DND-41 (cell line): ENCODE measurements at regions not wholly inside any gene's neighbourhood (a gene's known extent, or its start where the extent isn't known, plus 50 kb on each side); places are given as distances from the start of the nearest gene placed in this dataset.

Experiments used
- EZH2 ChIP-seq: IDR thresholded peaks from 3 replicates; pipeline ENCODE4 v1.6.1; 2012; ENCODE audit warnings: borderline replicate concordance, low read depth, mild to moderate bottlenecking, moderate library complexity, low read length, inconsistent platforms; ENCODE audit not compliant: severe bottlenecking
- TF ChIP-seq, protein P1 (sequence below): IDR thresholded peaks from 2 replicates; pipeline ENCODE4 v1.5.1; 2012; ENCODE audit warnings: borderline replicate concordance, low read length, moderate library complexity, mild to moderate bottlenecking; ENCODE audit not compliant: poor library complexity, severe bottlenecking; ENCODE audit errors: extremely low read depth

DNA sequence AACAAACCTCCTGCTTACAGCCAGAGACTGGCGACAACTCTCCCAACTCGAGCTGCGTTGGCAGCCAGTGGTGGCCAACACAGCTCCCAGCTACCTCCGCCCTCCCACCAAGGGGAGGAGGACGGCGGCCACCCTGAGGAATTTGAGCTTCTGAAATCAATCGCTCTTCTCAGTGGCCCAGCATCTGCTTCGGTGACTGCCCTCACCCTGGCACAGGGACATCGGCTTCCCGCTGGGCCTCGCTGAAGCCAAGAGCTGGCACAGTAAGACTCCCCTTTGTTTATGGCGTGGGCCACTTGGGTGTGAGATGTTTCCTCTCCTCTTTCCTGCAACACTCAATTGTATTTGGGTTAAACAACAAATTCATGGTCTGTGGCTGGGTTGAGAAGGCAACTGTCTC is 136.2 kb downstream of the ZBTB18 start:
- TF ChIP-seq, protein P1, sequence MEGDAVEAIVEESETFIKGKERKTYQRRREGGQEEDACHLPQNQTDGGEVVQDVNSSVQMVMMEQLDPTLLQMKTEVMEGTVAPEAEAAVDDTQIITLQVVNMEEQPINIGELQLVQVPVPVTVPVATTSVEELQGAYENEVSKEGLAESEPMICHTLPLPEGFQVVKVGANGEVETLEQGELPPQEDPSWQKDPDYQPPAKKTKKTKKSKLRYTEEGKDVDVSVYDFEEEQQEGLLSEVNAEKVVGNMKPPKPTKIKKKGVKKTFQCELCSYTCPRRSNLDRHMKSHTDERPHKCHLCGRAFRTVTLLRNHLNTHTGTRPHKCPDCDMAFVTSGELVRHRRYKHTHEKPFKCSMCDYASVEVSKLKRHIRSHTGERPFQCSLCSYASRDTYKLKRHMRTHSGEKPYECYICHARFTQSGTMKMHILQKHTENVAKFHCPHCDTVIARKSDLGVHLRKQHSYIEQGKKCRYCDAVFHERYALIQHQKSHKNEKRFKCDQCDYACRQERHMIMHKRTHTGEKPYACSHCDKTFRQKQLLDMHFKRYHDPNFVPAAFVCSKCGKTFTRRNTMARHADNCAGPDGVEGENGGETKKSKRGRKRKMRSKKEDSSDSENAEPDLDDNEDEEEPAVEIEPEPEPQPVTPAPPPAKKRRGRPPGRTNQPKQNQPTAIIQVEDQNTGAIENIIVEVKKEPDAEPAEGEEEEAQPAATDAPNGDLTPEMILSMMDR = no peak
- no peak for TF ChIP-seq EZH2
